C1 segment of cervical spinal cord (tissue), 14 donors: ENCODE measurements at regions not wholly inside any gene's neighbourhood (a gene's known extent, or its start where the extent isn't known, plus 50 kb on each side); places are given as distances from the start of the nearest gene placed in this dataset.
"Not testable (repeated sequence)": the region's sequence is repeated elsewhere in the genome, so short reads cannot be mapped to it uniquely, and the experiment has no call there.

Experiments
- DNase-seq, 14 donors: peaks; one replicate each; lab custom pipeline; 2025; lab: John Stamatoyannopoulos, UW

DNA sequence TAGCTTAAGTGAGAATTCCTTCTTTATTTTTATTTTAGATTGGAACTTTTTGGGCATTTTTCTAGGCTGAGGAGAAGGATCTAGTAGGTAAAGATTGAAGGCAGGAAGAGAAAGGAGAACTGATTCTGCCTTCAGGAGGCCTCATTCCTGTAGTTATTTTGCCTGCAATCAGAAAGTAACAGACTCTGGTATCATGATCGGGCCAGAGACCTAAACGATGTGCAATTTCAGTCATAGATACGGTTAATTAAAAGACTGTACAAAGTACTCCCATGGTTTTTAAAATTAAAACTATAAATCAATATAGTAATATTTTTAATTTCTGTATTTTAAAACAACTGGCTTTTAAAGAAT, 54.7 kb upstream of the NOTCH2NLA start:
- not testable (repeated sequence) for DNase-seq

- DNase-seq = not testable (repeated sequence)
These were observed 54.1 kb upstream of the NOTCH2NLA start for GRCh38 chr1:146282807-146283526.

DNA sequence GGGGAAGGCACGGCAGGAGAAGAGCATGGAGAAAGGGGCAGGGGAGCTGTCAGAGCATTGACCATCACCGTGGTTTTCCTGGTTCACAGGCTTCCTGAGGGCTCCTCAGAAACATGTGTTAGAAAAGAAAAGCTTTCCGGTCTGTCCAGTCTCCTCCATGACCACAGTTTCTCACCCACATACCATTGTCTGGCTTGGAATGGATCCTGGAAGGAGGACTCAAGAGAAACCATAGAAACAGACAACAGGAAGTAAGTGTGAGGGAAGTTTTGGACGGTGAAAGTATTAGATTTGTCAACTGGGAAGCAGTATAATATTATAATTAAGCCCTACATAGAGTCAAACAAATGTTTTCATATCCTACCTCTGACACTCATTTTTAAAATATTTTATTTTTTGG, 52.7 kb upstream of the NOTCH2NLA start:
- DNase-seq = not testable (repeated sequence)

GRCh38 chr1:146278758-146279157, 49.9 kb upstream of the NOTCH2NLA start:
- not testable (repeated sequence) for DNase-seq
